B cell (primary cell): ENCODE measurements at regions not wholly inside any gene's neighbourhood (a gene's known extent, or its start where the extent isn't known, plus 50 kb on each side); places are given as distances from the start of the nearest gene placed in this dataset.

Experiments used
- CTCF ChIP-seq: fragments of 200-600 bp; IDR thresholded peaks from one replicate; pipeline ENCODE4 v1.8.0; 2022; ENCODE audit warnings: antibody characterized with exemption, mild to moderate bottlenecking
- EZH2 ChIP-seq: IDR thresholded peaks from 2 replicates; pipeline ENCODE4 v1.6.1; 2012; ENCODE audit warnings: borderline replicate concordance, low read depth, mild to moderate bottlenecking, moderate library complexity, low read length; ENCODE audit not compliant: insufficient read depth, poor library complexity, severe bottlenecking

DNA sequence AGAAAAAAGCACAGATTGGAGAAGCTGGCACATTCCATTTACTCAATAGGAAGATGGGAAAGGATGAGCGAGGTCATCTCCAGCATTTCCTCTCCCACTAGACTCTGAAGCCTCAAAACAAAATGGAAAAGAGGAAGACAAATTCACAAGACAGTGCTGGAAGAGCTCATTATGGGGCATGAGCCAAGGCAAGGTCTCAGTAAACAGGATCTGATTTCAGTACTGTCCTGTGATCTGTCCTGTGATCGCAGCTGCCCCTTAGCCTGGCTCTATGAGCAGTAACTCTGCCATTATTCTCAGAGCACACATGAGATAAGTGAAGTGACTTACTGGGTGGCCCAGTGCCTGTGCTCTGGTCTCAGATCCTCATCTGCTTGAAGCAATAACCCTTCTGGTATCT is 68.1 kb upstream of the SLC4A11 start:
- TF ChIP-seq CTCF (no peak), EZH2 (no peak)
